Neural cell (in vitro differentiated cells): ENCODE measurements at regions not wholly inside any gene's neighbourhood (a gene's known extent, or its start where the extent isn't known, plus 50 kb on each side); places are given as distances from the start of the nearest gene placed in this dataset.

Experiments used
- H2AFZ ChIP-seq: fragments of 200-600, 300-800 bp; sonication (generic), shearing (Covaris generic); 2 replicates; pipeline ENCODE4 v1.6.0; 2014; ENCODE audit warnings: low read depth, mild to moderate bottlenecking, antibody characterized with exemption, low read length, moderate library complexity
- H3F3A ChIP-seq: fragments of 200-600 bp; shearing (Covaris generic); 2 replicates; pipeline ENCODE4 v1.6.1; 2016; ENCODE audit warnings: mild to moderate bottlenecking, moderate library complexity, mixed read lengths, antibody characterized with exemption, low read length; ENCODE audit not compliant: insufficient read depth, poor library complexity, severe bottlenecking
- H3K27ac ChIP-seq: fragments of 200-600, 300-800 bp; sonication (generic), shearing (Covaris generic); 2 replicates; pipeline ENCODE4 v1.5.1; 2014; ENCODE audit warnings: mild to moderate bottlenecking, low read length, moderate library complexity
- H3K27me3 ChIP-seq: fragments of 300-800, 200-600 bp; sonication (generic), shearing (Covaris generic); 2 replicates; pipeline ENCODE4 v1.6.0; 2014; ENCODE audit warnings: mild to moderate bottlenecking, low read depth, low read length, moderate library complexity; ENCODE audit not compliant: insufficient read depth
- H3K36me3 ChIP-seq: fragments of 300-800, 200-600 bp; sonication (generic), shearing (Covaris generic); 2 replicates; pipeline ENCODE4 v1.5.1; 2014; ENCODE audit warnings: mild to moderate bottlenecking, antibody characterized with exemption, low read length, moderate library complexity; ENCODE audit not compliant: insufficient read depth
- H3K4me2 ChIP-seq: fragments of 300-800, 200-600 bp; sonication (generic), shearing (Covaris generic); 2 replicates; pipeline ENCODE4 v1.6.0; 2014; ENCODE audit warnings: mild to moderate bottlenecking, low read length
- H3K4me3 ChIP-seq: fragments of 300-800, 200-600 bp; sonication (generic), shearing (Covaris generic); 2 replicates; pipeline ENCODE4 v1.5.1; 2014; ENCODE audit warnings: mild to moderate bottlenecking, low read length, moderate library complexity
- H3K79me2 ChIP-seq: fragments of 200-600 bp; shearing (Covaris generic); replicated peaks from 2 replicates; pipeline ENCODE4 v1.6.0; 2014; ENCODE audit warnings: mild to moderate bottlenecking, low read length, moderate library complexity; ENCODE audit not compliant: insufficient read depth
- H3K9ac ChIP-seq: fragments of 300-800, 200-600 bp; sonication (generic), shearing (Covaris generic); 2 replicates; pipeline ENCODE4 v1.6.1; 2016; ENCODE audit warnings: mild to moderate bottlenecking, low read length, mixed read lengths
- H3K9me2 ChIP-seq: fragments of 200-600 bp; shearing (Covaris generic); 2 replicates; pipeline ENCODE4 v1.6.1; 2016; ENCODE audit warnings: mild to moderate bottlenecking, low read length, mixed read lengths; ENCODE audit not compliant: insufficient read depth
- H3K9me3 ChIP-seq: fragments of 200-600, 300-800 bp; sonication (generic), shearing (Covaris generic); 2 replicates; pipeline ENCODE4 v1.6.1; 2016; ENCODE audit warnings: mild to moderate bottlenecking, mixed run types, low read length, moderate library complexity, mixed read lengths
- H4K20me1 ChIP-seq: fragments of 200-600 bp; shearing (Covaris generic); 2 replicates; pipeline ENCODE4 v1.6.1; 2016; ENCODE audit warnings: mild to moderate bottlenecking, mixed run types; ENCODE audit not compliant: insufficient read depth
- EP300 ChIP-seq: fragments of 450-650 bp; conservative IDR thresholded peaks from 2 replicates; pipeline ENCODE4 v1.6.1; 2014; ENCODE audit warnings: antibody characterized with exemption, mild to moderate bottlenecking, moderate library complexity; ENCODE audit not compliant: poor library complexity, severe bottlenecking
- EZH2 ChIP-seq: fragments of 200-600, 300-800 bp; shearing (Covaris generic), sonication (generic); IDR thresholded peaks from 2 replicates; pipeline ENCODE4 v1.6.1; 2014; ENCODE audit warnings: antibody characterized with exemption, low read length, borderline replicate concordance, mild to moderate bottlenecking; ENCODE audit not compliant: insufficient read depth, poor library complexity, severe bottlenecking
- MXI1 ChIP-seq: fragments of 450-650 bp; conservative IDR thresholded peaks from 2 replicates; pipeline ENCODE4 v1.6.1; 2014; ENCODE audit warnings: antibody characterized with exemption, mild to moderate bottlenecking; ENCODE audit not compliant: poor library complexity, severe bottlenecking
- POLR2AphosphoS5 ChIP-seq: IDR thresholded peaks from 2 replicates; pipeline ENCODE4 v1.6.1; 2012
- RAD21 ChIP-seq: fragments of 450-650 bp; conservative IDR thresholded peaks from 2 replicates; pipeline ENCODE4 v1.6.1; 2014; ENCODE audit warnings: antibody characterized with exemption, mild to moderate bottlenecking, moderate library complexity
- REST ChIP-seq: IDR thresholded peaks from 2 replicates; pipeline ENCODE4 v1.6.1; 2012; ENCODE audit warnings: borderline replicate concordance
- SMC3 ChIP-seq: fragments of 450-650 bp; conservative IDR thresholded peaks from 2 replicates; pipeline ENCODE4 v1.6.1; 2014; ENCODE audit warnings: antibody characterized with exemption, mild to moderate bottlenecking, moderate library complexity; ENCODE audit not compliant: poor library complexity
- TAF1 ChIP-seq: IDR thresholded peaks from 2 replicates; pipeline ENCODE4 v1.6.1; 2012; ENCODE audit warnings: low read depth
- TF ChIP-seq, protein P1 (sequence below): fragments of 450-650 bp; IDR thresholded peaks from 2 replicates; pipeline ENCODE4 v1.5.1; 2014; ENCODE audit warnings: antibody characterized with exemption, mild to moderate bottlenecking, moderate library complexity; ENCODE audit not compliant: poor library complexity, severe bottlenecking

DNA sequence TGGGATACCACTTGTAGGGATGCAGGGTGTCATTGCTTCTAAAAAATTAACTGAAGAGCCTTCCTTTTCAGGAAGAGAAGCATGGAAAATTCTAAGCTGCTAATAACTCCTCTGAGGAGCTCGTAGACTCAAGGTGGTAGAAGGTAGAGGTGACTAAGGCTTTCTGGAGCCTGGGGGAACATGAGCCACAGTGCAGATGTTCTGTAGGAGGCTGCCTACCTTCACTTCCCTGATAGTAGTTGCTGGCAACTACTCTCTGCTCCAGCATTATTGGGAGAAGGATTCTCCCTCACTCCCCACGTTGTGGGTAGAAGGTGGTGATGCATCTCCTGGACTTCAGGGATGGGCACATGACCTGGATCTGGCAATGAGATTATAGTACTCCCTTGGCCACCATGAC lies 86.7 kb upstream of the STARD4 start:
- H3K27ac ChIP-seq: no peak overlapping the region
- no peaks in the 10 kb centered on the region for H4K20me1 ChIP-seq
- no peaks in the 10 kb centered on the region for H3K27me3 ChIP-seq
- H3K36me3 ChIP-seq: no peaks in the 10 kb centered on the region
- no peaks in the 10 kb centered on the region for H3K79me2 ChIP-seq
- no peaks in the 10 kb centered on the region for H3K9me3 ChIP-seq
- TF ChIP-seq EP300: no peak
- no peak for TF ChIP-seq EZH2
- no peak for TF ChIP-seq TAF1
- TF ChIP-seq SMC3: no peak
- TF ChIP-seq REST: no peak
- TF ChIP-seq, protein P1, sequence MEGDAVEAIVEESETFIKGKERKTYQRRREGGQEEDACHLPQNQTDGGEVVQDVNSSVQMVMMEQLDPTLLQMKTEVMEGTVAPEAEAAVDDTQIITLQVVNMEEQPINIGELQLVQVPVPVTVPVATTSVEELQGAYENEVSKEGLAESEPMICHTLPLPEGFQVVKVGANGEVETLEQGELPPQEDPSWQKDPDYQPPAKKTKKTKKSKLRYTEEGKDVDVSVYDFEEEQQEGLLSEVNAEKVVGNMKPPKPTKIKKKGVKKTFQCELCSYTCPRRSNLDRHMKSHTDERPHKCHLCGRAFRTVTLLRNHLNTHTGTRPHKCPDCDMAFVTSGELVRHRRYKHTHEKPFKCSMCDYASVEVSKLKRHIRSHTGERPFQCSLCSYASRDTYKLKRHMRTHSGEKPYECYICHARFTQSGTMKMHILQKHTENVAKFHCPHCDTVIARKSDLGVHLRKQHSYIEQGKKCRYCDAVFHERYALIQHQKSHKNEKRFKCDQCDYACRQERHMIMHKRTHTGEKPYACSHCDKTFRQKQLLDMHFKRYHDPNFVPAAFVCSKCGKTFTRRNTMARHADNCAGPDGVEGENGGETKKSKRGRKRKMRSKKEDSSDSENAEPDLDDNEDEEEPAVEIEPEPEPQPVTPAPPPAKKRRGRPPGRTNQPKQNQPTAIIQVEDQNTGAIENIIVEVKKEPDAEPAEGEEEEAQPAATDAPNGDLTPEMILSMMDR: no peak
- no peak for TF ChIP-seq MXI1
- TF ChIP-seq POLR2AphosphoS5: no peak
- no peak for TF ChIP-seq RAD21
- no peak overlapping the region for H3K4me2 ChIP-seq
- H3F3A ChIP-seq: no peaks in the 10 kb centered on the region
- no peaks in the 10 kb centered on the region for H3K9me2 ChIP-seq
- H2AFZ ChIP-seq: no peak overlapping the region
- no peak overlapping the region for H3K4me3 ChIP-seq
- no peak overlapping the region for H3K9ac ChIP-seq

DNA sequence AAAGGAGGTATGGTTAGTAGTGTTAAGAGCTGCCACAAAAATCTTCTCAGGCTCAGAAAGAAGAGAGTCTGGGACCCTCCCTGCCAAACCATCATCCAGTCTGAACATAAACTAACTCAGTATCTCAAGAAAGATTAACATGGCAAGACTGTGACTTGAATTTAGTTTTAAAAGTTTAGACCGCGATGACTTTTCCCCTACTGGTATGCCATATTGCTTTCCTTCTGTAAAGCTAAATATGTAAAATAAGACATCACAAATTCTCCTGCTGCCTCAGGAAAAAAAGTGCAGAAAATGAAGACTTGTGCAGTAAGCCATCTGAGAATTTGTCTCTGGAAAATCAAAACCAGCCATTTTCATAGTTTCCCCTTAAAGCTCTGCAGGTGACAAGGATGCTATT lies 85.2 kb upstream of the STARD4 start:
- H2AFZ ChIP-seq: no peak overlapping the region
- no peaks in the 10 kb centered on the region for H3K36me3 ChIP-seq
- no peak overlapping the region for H3K4me2 ChIP-seq
- H3K4me3 ChIP-seq: no peak overlapping the region
- H3F3A ChIP-seq: no peaks in the 10 kb centered on the region
- H3K27me3 ChIP-seq: no peaks in the 10 kb centered on the region
- no peaks in the 10 kb centered on the region for H4K20me1 ChIP-seq
- no peak for TF ChIP-seq RAD21
- TF ChIP-seq POLR2AphosphoS5: no peak
- no peak for TF ChIP-seq EZH2
- no peak for TF ChIP-seq TAF1
- TF ChIP-seq, protein P1: no peak
- TF ChIP-seq MXI1: no peak
- TF ChIP-seq REST: no peak
- no peak for TF ChIP-seq EP300
- TF ChIP-seq SMC3: no peak
- no peak overlapping the region for H3K9ac ChIP-seq
- no peaks in the 10 kb centered on the region for H3K9me3 ChIP-seq
- no peaks in the 10 kb centered on the region for H3K9me2 ChIP-seq
- no peak overlapping the region for H3K27ac ChIP-seq
- no peaks in the 10 kb centered on the region for H3K79me2 ChIP-seq
